NAMALWA (cell line): ENCODE measurements at regions not wholly inside any gene's neighbourhood (a gene's known extent, or its start where the extent isn't known, plus 50 kb on each side); places are given as distances from the start of the nearest gene placed in this dataset.

Experiments used
- DNase-seq: peaks from one replicate; pipeline ENCODE4 v3.0.0-alpha.2; 2015; ENCODE audit warnings: low spot score

GRCh38 chr10:123496375-123496774 lies 169.8 kb upstream of the GPR26 start:
- no peak for DNase-seq

GRCh38 chr10:123496996-123497660 lies 169.0 kb upstream of the GPR26 start:
- no peak for DNase-seq

- DNase-seq, result no peak
These were observed 166.0 kb upstream of the GPR26 start for GRCh38 chr10:123500110-123500509.

GRCh38 chr10:123501148-123501547 lies 165.0 kb upstream of the GPR26 start:
- DNase-seq, result no peak

GRCh38 chr10:123502983-123503382 lies 163.2 kb upstream of the GPR26 start:
- DNase-seq, result peak; percentile 7

- DNase-seq, result no peak
These were observed 159.7 kb upstream of the GPR26 start for GRCh38 chr10:123506455-123506854.

GRCh38 chr10:123507298-123507697 lies 158.9 kb upstream of the GPR26 start:
- DNase-seq, result no peak

GRCh38 chr10:123509338-123509737 lies 156.8 kb upstream of the GPR26 start:
- DNase-seq, result no peak

GRCh38 chr10:123512901-123513775 lies 153.0 kb upstream of the GPR26 start:
- DNase-seq, result no peak

GRCh38 chr10:123513870-123514269 lies 152.3 kb upstream of the GPR26 start:
- no peak for DNase-seq

GRCh38 chr10:123514996-123515395 lies 151.2 kb upstream of the GPR26 start:
- DNase-seq, result no peak

- no peak for DNase-seq
These were observed 150.5 kb upstream of the GPR26 start for GRCh38 chr10:123515661-123516060.

GRCh38 chr10:123516291-123516690 lies 149.9 kb upstream of the GPR26 start:
- DNase-seq, result no peak

GRCh38 chr10:123517426-123517825 lies 148.7 kb upstream of the GPR26 start:
- no peak for DNase-seq

- no peak for DNase-seq
These were observed 148.3 kb upstream of the GPR26 start for GRCh38 chr10:123517901-123518300.

GRCh38 chr10:123518765-123519164 lies 147.4 kb upstream of the GPR26 start:
- DNase-seq, result no peak

GRCh38 chr10:123519861-123520260 lies 146.3 kb upstream of the GPR26 start:
- no peak for DNase-seq

- no peak for DNase-seq
These were observed 145.1 kb upstream of the GPR26 start for GRCh38 chr10:123521076-123521475.

GRCh38 chr10:123521556-123521955 lies 144.6 kb upstream of the GPR26 start:
- DNase-seq, result no peak

- DNase-seq, result no peak
These were observed 143.3 kb upstream of the GPR26 start for GRCh38 chr10:123522702-123523312.

- DNase-seq, result no peak
These were observed 142.3 kb upstream of the GPR26 start for GRCh38 chr10:123523833-123524232.

GRCh38 chr10:123526356-123527064 lies 139.6 kb upstream of the GPR26 start:
- DNase-seq, result no peak
